ENCODE measurements at regions not wholly inside any gene's neighbourhood (a gene's known extent, or its start where the extent isn't known, plus 50 kb on each side); places are given as distances from the start of the nearest gene placed in this dataset.
"Not testable (repeated sequence)": the region's sequence is repeated elsewhere in the genome, so short reads cannot be mapped to it uniquely, and the experiment has no call there.

DNA sequence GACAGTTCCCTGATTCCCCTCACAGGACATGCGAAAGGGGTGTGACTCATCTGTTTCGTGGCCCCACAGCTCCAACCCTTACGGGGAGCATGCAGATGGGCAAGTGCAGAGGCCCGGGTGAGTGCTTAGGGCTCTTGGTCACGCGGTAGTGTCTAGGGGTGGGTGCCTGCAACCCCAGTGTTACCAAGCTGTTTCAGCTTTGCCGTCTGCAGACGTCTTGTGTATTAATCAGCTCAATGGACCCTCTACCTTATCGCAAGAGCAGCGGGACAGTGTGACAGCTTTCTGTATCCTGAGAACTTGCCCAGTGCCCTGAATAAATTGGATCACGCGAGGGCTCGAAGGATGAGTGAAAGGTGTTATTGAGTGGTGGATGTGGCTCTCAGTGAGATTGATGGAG, 816.4 kb upstream of the ANO3 start:
- DNase-seq (ENCODE audit: low spot score) = no peak

GRCh38 chr11:25520459-25520858, 811.5 kb upstream of the ANO3 start:
- DNase-seq (ENCODE audit: low spot score) = no peak

GRCh38 chr11:25527841-25528240, 804.1 kb upstream of the ANO3 start:
- DNase-seq (ENCODE audit: low spot score) = no peak

GRCh38 chr11:25529572-25529971, 802.4 kb upstream of the ANO3 start:
- DNase-seq (ENCODE audit: low spot score) = no peak

DNA sequence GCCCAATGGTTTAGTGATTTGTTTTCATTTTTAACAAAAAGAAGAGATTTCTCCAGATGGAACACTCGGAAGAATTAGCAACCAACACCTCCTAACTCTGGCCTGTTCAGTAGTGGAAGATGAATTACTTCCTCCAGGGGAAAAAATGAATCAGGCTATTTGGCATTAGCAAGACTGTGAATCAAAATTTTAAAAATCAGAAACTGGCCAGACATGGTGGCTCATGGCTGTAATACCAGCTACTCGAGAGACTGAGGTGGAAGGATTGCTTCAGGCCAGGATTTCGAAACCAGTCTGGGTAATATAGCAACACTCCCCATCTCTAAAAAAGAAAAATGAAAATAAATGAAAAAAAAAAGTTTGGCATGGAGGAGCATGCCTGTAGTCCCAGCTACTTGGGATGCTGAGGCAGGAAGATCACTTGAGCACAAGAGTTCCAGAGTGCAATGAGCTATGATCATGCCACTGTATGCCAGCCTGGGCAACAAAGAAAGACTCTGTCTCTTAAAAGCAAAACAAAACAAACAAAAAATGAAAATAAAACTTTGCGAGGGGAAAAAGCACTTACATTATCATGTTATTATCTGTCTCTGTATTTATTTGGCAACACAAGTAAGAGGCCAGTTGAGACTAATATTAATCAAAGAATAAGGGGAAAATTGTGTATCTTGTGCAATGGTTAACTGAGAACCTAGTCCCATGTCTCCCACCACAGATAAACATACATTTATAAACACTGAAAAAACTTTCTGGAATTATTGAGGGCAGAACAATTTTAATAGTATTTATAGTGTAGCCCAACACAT, 796.3 kb upstream of the ANO3 start:
- DNase-seq (ENCODE audit: low spot score) = no peak

GRCh38 chr11:25536289-25536688, 795.6 kb upstream of the ANO3 start:
- no peak for DNase-seq (ENCODE audit: low spot score)

GRCh38 chr11:25537393-25537792, 794.5 kb upstream of the ANO3 start:
- DNase-seq (ENCODE audit: low spot score) = no peak

DNA sequence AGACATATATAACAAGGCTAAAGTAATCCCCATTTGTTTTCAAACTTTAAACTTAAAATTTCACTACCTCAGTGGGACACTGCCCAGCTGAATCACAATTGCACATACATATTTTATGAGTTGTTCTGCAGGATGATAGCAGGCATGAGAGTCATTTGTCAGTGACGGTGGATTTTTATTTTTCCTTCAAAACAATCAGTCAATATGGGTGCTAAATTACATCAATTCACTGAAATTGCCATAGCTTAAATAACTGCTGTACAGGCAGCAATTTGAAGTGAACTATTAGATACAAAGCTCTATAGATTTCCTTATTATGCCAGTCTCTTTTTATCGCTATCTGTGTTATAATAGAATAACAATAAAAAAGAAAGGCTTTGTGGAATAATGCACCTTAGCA, 784.6 kb upstream of the ANO3 start:
- DNase-seq (ENCODE audit: low spot score) = no peak

DNA sequence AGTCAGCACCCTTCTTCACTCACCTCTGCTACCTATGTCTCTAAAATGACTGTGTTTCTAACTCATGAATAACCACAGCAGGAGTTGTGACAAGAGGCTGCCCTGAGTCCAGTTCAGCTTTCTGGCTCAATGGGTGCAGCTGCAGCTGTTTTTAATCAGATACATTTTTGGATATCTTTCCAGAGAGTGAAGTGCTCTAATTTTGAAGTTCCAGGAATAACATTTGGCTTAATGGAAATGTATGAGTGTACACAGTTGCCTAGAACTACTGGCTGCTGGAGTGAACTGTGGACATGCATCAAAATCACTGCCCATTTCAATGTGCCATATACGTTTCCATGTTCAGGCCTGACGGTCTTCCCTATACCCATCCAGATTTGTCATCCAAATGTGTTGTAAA, 769.5 kb upstream of the ANO3 start:
- no peak for DNase-seq (ENCODE audit: low spot score)

GRCh38 chr11:25565846-25566245, 766.1 kb upstream of the ANO3 start:
- no peak for DNase-seq (ENCODE audit: low spot score)

DNA sequence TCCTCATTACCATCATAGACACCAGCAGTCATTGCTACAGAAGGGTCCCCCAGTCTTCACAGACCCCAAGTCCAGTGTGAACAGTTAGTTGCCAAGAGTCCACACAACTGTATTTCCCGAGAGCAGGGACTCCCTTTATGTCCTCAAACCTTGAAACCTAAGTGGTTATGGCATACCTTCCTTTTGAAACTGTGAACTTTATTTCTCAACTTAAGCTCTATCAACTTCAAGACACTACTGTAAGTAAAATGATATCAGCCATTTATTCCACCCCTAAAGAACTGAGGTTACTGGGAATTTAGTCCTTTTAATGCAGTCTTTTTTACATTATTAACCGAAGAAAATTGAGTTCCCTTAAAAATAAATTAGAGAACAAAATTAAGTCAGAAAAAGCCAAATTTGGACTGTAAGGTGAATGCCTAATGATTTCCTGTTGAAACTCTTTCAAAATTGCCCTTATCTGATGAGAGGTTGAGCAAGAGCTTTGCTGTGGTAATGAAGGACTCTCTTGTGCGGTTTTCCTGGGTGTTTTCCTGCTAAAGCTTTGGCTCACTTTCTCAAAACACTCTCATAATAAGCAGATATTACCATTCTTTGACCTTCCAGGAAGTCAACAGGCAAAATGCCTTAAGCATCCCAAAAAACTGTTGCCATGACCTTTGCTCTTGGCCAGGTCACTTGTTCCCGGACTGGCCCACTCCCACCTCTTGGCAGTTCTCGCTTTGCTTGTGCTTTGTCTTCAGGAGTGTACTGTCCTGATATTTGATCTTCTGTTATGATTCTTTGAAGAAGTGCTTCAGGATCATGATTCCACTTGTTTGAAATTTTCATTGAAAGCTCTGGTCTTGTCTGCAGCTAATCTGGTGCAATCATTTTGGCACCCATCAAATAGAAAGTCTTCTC, 765.4 kb upstream of the ANO3 start:
- DNase-seq (ENCODE audit: low spot score) = no peak

- no peak for DNase-seq (ENCODE audit: low spot score)
Measured at GRCh38 chr11:25576320-25576719, 755.6 kb upstream of the ANO3 start.

DNA sequence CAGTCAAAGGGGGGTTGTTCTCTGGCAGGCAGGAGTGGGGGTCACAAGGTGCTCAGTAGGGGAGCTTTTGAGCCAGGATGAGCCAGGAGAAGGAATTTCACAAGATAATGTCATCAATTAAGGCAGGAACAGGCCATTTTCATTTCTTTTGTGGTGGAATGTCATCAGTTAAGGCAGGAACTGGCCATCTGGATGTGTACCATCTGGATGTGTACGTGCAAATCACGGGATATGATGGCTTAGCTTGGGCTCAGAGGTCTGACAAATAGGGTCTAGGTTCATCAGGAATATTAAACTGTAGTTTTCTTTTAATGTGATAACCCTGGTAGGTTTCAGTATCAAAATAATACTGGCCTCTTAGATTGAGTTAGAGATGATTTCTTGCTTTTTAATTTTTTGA, 752.4 kb upstream of the ANO3 start:
- not testable (repeated sequence) for DNase-seq (ENCODE audit: low spot score)

- DNase-seq (ENCODE audit: low spot score) = no peak
Measured at GRCh38 chr11:25583596-25583995, 748.3 kb upstream of the ANO3 start.

DNA sequence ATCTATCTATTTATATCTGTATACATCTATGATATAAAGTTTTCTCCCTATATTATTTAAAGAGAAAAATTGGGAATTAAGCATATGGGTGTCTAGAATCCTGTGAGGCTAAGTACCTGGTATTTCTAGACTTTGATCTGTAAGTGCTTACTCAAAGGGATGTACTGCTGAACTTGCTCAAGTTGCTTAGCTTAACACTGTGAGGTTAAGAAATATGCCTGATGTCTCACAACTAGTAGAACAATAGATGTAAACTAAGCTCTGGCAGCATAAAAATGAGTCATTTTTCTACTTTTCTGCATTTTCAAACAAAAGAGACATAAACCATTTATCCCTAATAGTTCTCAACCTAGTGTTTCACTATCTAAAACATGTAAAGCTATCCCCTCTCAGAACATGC, 744.4 kb upstream of the ANO3 start:
- no peak for DNase-seq (ENCODE audit: low spot score)

DNA sequence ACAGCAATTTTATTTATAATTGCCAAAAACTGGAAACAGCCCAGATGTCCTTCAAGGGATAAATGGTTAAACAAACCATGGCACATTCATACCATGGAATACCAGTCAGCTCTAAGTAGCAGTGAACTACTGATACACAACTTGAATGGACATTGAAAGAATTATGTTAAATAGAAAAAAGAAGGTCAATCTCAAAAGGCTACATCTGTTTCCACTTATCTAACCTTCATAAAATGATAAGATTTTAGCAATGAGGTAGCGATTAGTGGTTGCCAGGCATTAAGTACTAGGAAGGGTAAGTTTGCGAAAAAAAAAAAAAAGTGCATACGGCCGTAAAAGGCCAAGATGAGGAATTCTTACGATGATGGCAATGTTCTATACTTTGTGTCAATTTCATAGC, 738.7 kb upstream of the ANO3 start:
- no peak for DNase-seq (ENCODE audit: low spot score)

DNA sequence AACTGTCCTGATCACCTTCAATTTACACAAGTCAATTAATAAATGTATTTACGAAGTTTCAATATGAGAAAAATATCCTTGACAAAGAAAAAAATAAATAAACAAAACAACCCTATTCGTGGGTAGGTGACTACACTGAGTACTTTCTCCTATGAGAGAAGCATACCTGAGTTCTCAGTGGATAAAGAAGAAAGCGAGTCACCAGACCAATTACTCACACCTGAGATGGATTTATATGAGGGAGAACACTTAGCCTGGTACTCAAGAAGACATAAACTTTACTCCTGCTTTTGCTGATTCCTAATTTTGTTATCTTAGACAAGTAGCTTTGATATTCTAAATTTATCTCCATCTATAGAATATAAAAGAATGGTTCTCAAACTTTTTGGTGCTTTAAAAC, 735.2 kb upstream of the ANO3 start:
- DNase-seq (ENCODE audit: low spot score) = no peak

DNA sequence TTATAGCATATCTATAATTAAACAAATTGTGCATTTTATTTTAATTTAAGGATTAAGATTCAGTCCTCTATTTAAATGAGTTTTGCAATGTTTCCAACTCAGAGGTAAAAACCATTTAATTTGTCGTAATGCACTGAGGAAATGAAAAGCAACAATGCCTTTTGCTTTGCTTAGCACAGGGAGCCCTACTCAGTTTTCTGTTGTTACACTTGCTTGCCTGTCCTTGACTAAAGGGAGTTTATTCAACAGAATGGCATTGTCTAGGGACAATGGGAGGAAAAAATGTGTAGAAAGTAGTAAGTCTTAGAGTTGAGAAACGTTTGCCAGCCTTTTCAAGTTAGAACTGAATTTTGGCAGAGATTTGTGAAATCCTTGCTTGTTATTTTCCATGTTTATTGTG, 734.2 kb upstream of the ANO3 start:
- no peak for DNase-seq (ENCODE audit: low spot score)

DNA sequence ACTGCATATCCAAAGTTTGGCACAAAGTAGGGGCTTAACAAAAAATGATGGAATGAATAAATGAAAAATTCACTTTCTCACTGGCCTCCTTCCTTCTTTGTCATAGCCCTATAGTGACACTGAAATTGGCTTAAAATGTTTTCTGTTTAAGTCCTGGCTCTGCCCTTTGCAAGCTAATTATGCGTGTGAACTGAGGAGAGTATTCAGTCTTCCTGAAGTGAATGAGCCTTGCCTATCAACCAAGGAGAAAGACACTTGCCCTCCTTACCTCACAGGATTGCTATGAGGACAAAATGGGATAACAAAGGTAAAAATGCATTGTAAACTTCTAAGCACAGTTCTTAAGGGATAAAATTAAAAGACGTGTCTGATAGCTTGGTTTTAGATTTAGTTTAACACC, 729.8 kb upstream of the ANO3 start:
- no peak for DNase-seq (ENCODE audit: low spot score)

- DNase-seq (ENCODE audit: low spot score) = no peak
Measured at GRCh38 chr11:25602959-25603358, 729.0 kb upstream of the ANO3 start.

DNA sequence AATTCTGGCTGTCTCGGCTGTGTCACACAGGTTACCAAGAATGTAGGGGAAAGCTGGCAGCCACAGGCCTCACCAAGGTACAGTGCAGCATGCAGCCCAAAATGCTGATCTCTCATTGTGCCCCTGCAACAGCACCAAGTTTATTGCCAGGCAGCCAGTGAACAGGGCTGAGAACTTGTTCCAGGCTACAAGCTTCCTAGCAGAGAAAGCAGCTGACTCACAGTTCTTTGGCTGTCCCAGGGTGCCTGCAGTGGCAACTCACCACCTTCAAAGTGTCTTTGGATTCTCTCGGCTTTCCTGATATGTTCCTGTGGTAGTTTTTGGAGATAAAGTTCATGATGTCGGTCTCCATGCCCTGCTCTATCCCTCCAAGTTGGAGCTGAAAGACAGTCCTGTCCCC, 719.1 kb upstream of the ANO3 start:
- no peak for DNase-seq (ENCODE audit: low spot score)

- no peak for DNase-seq (ENCODE audit: low spot score)
Measured at GRCh38 chr11:25613451-25613850, 718.5 kb upstream of the ANO3 start.

- DNase-seq (ENCODE audit: low spot score) = no peak
Measured at GRCh38 chr11:25613865-25614264, 718.1 kb upstream of the ANO3 start.

Measured in AG20443 (cell line).